GM23338 (cell line): ENCODE measurements at regions not wholly inside any gene's neighbourhood (a gene's known extent, or its start where the extent isn't known, plus 50 kb on each side); places are given as distances from the start of the nearest gene placed in this dataset.

Source experiments
- ATAC-seq: fragments of 200-7000 bp; cut with Tn5 transposase; 3 replicates; pipeline ENCODE4 v1.9.1; 2020
- DNase-seq: peaks from one replicate; pipeline ENCODE4 v3.0.0-alpha.2; 2015; ENCODE audit warnings: low spot score
- H2AFZ ChIP-seq: fragments of 200-600 bp; sonication (generic); 2 replicates; pipeline ENCODE4 v1.8.0; 2016; ENCODE audit warnings: antibody characterized with exemption, mild to moderate bottlenecking, moderate library complexity
- H3F3A ChIP-seq: fragments of 200-600 bp; sonication (generic); replicated peaks from 2 replicates; pipeline ENCODE4 v1.8.0; 2017; ENCODE audit warnings: antibody characterized with exemption, mixed run types, low read depth
- H3K27ac ChIP-seq: fragments of 200-600 bp; sonication (generic); 2 replicates; pipeline ENCODE4 v1.6.1; 2016; ENCODE audit warnings: low read depth
- H3K27me3 ChIP-seq: fragments of 200-600 bp; sonication (generic); 2 replicates; pipeline ENCODE4 v1.8.0; 2016; ENCODE audit warnings: mild to moderate bottlenecking, mixed run types, moderate library complexity; ENCODE audit not compliant: insufficient read depth
- H3K36me3 ChIP-seq: fragments of 200-600 bp; sonication (generic); 2 replicates; pipeline ENCODE4 v1.8.0; 2016; ENCODE audit warnings: mild to moderate bottlenecking; ENCODE audit not compliant: insufficient read depth
- H3K4me1 ChIP-seq: fragments of 200-600 bp; sonication (generic); 2 replicates; pipeline ENCODE4 v1.8.0; 2016; ENCODE audit warnings: mild to moderate bottlenecking, moderate library complexity; ENCODE audit not compliant: insufficient read depth
- H3K4me2 ChIP-seq: fragments of 200-600 bp; sonication (generic); 2 replicates; pipeline ENCODE4 v1.7.1; 2017; ENCODE audit warnings: mixed run types
- H3K4me3 ChIP-seq: fragments of 200-600 bp; sonication (generic); 2 replicates; pipeline ENCODE4 v1.6.1; 2016; ENCODE audit warnings: mixed run types
- H3K79me2 ChIP-seq: fragments of 200-600 bp; sonication (generic); replicated peaks from 2 replicates; pipeline ENCODE4 v1.8.0; 2017; ENCODE audit warnings: mild to moderate bottlenecking; ENCODE audit not compliant: insufficient read depth
- H3K9me2 ChIP-seq: fragments of 200-600 bp; sonication (generic); 2 replicates; pipeline ENCODE4 v1.8.0; 2017; ENCODE audit not compliant: insufficient read depth
- H4K20me1 ChIP-seq: fragments of 200-600 bp; sonication (generic); replicated peaks from 2 replicates; pipeline ENCODE4 v1.8.0; 2017; ENCODE audit warnings: mild to moderate bottlenecking; ENCODE audit not compliant: insufficient read depth
- H3K27ac Mint-ChIP-seq: 2 replicates; pipeline ENCODE4 v1.8.0; 2020; ENCODE audit warnings: inconsistent platforms, mild to moderate bottlenecking, moderate library complexity, mixed read lengths
- H3K27me3 Mint-ChIP-seq: 3 replicates; pipeline ENCODE4 v1.8.0; 2022; ENCODE audit warnings: low read depth, mild to moderate bottlenecking, moderate library complexity, mixed read lengths, inconsistent platforms; ENCODE audit not compliant: insufficient read depth, poor library complexity
- H3K36me3 Mint-ChIP-seq: 3 replicates; pipeline ENCODE4 v1.8.0; 2021; ENCODE audit warnings: low read depth, mild to moderate bottlenecking, inconsistent platforms, moderate library complexity, mixed read lengths
- H3K4me1 Mint-ChIP-seq: 3 replicates; pipeline ENCODE4 v1.8.0; 2020; ENCODE audit warnings: mild to moderate bottlenecking, inconsistent platforms, mixed read lengths
- H3K4me3 Mint-ChIP-seq: 3 replicates; pipeline ENCODE4 v1.8.0; 2021; ENCODE audit warnings: moderate library complexity, mild to moderate bottlenecking, inconsistent platforms, mixed read lengths
- H3K9me3 Mint-ChIP-seq: 3 replicates; pipeline ENCODE4 v1.8.0; 2020; ENCODE audit warnings: moderate library complexity, mild to moderate bottlenecking, inconsistent platforms, mixed read lengths
- CREB1 ChIP-seq: fragments of 250-450 bp; sonication (Bioruptor Pico); IDR thresholded peaks from 2 replicates; pipeline ENCODE4 v1.5.0; 2020; ENCODE audit warnings: low read depth, mild to moderate bottlenecking, moderate library complexity
- CTCF ChIP-seq, 2 experiments: fragments of 200-600 bp in 1 of 2; sonication (generic) in 1 of 2; conservative IDR thresholded peaks; 2 replicates each; pipeline versions ENCODE4 v1.5.1 to v1.6.1; 2016 to 2017; ENCODE audit warnings: antibody characterized with exemption in 2 of 2, low read depth in 2 of 2, mild to moderate bottlenecking in 2 of 2, moderate library complexity in 1 of 2
- ETS1 ChIP-seq: IDR thresholded peaks from 2 replicates; pipeline ENCODE4 v1.6.1; 2016; ENCODE audit warnings: antibody characterized with exemption
- EZH2phosphoT487 ChIP-seq: fragments of 200-600 bp; sonication (generic); IDR thresholded peaks from one replicate; pipeline ENCODE4 v1.8.1; 2018; ENCODE audit warnings: antibody characterized with exemption; ENCODE audit not compliant: unreplicated experiment
- JUNB ChIP-seq: IDR thresholded peaks from one replicate; pipeline ENCODE4 v1.6.1; 2016; ENCODE audit warnings: antibody characterized with exemption; ENCODE audit not compliant: unreplicated experiment
- NANOG ChIP-seq: IDR thresholded peaks from 2 replicates; pipeline ENCODE4 v1.6.1; 2016; ENCODE audit warnings: antibody characterized with exemption, borderline replicate concordance
- POLR2AphosphoS5 ChIP-seq: IDR thresholded peaks from 2 replicates; pipeline ENCODE4 v1.6.1; 2016; ENCODE audit warnings: antibody characterized with exemption, low read depth
- REST ChIP-seq: IDR thresholded peaks from one replicate; pipeline ENCODE4 v1.6.1; 2018; ENCODE audit warnings: antibody characterized with exemption; ENCODE audit not compliant: unreplicated experiment
- STAT1 ChIP-seq: IDR thresholded peaks from one replicate; pipeline ENCODE4 v1.6.1; 2016; ENCODE audit warnings: antibody characterized with exemption; ENCODE audit not compliant: unreplicated experiment
- ZNF114 ChIP-seq: fragments of 250-450 bp; sonication (Bioruptor Pico); IDR thresholded peaks from 2 replicates; pipeline ENCODE4 v1.5.0; 2020; ENCODE audit warnings: mild to moderate bottlenecking, moderate library complexity
- ZNF462 ChIP-seq: fragments of 250-450 bp; sonication (Bioruptor Pico); IDR thresholded peaks from 2 replicates; pipeline ENCODE4 v1.5.0; 2020; ENCODE audit warnings: mild to moderate bottlenecking, moderate library complexity

GRCh38 chr6:169109411-169110220 lies 144.0 kb downstream of the THBS2 start:
- H3K9me2 ChIP-seq: peaks cover 13% of the 10 kb centered on the region; the same call in 1 of the 2 replicates
- Mint-ChIP-seq H3K9me3 (peaks cover 22% of the 10 kb centered on the region), H3K36me3 (peaks cover 21% of the 10 kb centered on the region), H3K4me1 (peaks cover 23% of the 10 kb centered on the region), H3K4me3 (no peak overlapping the region), H3K27ac (no peak overlapping the region), H3K27me3 (no peaks in the 10 kb centered on the region)
- no peak for TF ChIP-seq STAT1
- TF ChIP-seq ETS1: no peak
- TF ChIP-seq CREB1 (CRISPR knock-in tag): no peak
- no peak for TF ChIP-seq REST
- TF ChIP-seq ZNF114 (CRISPR knock-in tag): no peak
- TF ChIP-seq JUNB: no peak
- no peak for TF ChIP-seq POLR2AphosphoS5
- no peak for TF ChIP-seq EZH2phosphoT487
- no peak for TF ChIP-seq CTCF (conservative IDR thresholded peaks at IDR 0.05; ENCODE audit: low read depth in 2 of 2)
- no peak for TF ChIP-seq ZNF462
- no peak for TF ChIP-seq NANOG
- DNase-seq: no peak
- no peaks in the 10 kb centered on the region for H3K27me3 ChIP-seq
- H2AFZ ChIP-seq: no peak overlapping the region
- H3K4me3 ChIP-seq: no peak overlapping the region
- no peaks in the 10 kb centered on the region for H4K20me1 ChIP-seq
- no peaks in the 10 kb centered on the region for H3K36me3 ChIP-seq
- H3F3A ChIP-seq: no peaks in the 10 kb centered on the region
- H3K27ac ChIP-seq: no peak overlapping the region
- H3K79me2 ChIP-seq: no peaks in the 10 kb centered on the region
- H3K4me2 ChIP-seq: no peak overlapping the region
- no peak for ATAC-seq
- peaks cover 11% of the 10 kb centered on the region; the same call in 1 of the 2 replicates for H3K4me1 ChIP-seq
